ENCODE measurements at regions not wholly inside any gene's neighbourhood (a gene's known extent, or its start where the extent isn't known, plus 50 kb on each side); places are given as distances from the start of the nearest gene placed in this dataset.
"Not testable (repeated sequence)": the region's sequence is repeated elsewhere in the genome, so short reads cannot be mapped to it uniquely, and the experiment has no call there.

GRCh38 chr12:127161466-127161865 is 1105.5 kb upstream of the TMEM132C start:
- no peak for DNase-seq

- no peak for DNase-seq
These were observed 1104.7 kb upstream of the TMEM132C start for GRCh38 chr12:127162307-127162706.

GRCh38 chr12:127162902-127163301 is 1104.1 kb upstream of the TMEM132C start:
- DNase-seq, result peak; percentile 78

- peak; percentile 87 for DNase-seq
These were observed 1101.2 kb upstream of the TMEM132C start for GRCh38 chr12:127165567-127166392.

- DNase-seq, result peak; percentile 41
These were observed 1097.4 kb upstream of the TMEM132C start for GRCh38 chr12:127169321-127170181.

- DNase-seq, result peak; percentile 11
These were observed 1096.5 kb upstream of the TMEM132C start for GRCh38 chr12:127170226-127171180.

GRCh38 chr12:127172861-127173260 is 1094.1 kb upstream of the TMEM132C start:
- DNase-seq, result no peak

GRCh38 chr12:127173971-127174370 is 1093.0 kb upstream of the TMEM132C start:
- DNase-seq, result not testable (repeated sequence)

- peak; percentile 35 for DNase-seq
These were observed 1092.1 kb upstream of the TMEM132C start for GRCh38 chr12:127174881-127175280.

- DNase-seq, result no peak
These were observed 1091.6 kb upstream of the TMEM132C start for GRCh38 chr12:127175361-127175760.

- DNase-seq, result no peak
These were observed 1090.2 kb upstream of the TMEM132C start for GRCh38 chr12:127176804-127177203.

GRCh38 chr12:127178052-127178451 is 1088.9 kb upstream of the TMEM132C start:
- DNase-seq, result no peak

- DNase-seq, result no peak
These were observed 1088.5 kb upstream of the TMEM132C start for GRCh38 chr12:127178463-127178862.

- DNase-seq, result no peak
These were observed 1087.8 kb upstream of the TMEM132C start for GRCh38 chr12:127179176-127179575.

GRCh38 chr12:127182018-127182417 is 1085.0 kb upstream of the TMEM132C start:
- no peak for DNase-seq

GRCh38 chr12:127189992-127190391 is 1077.0 kb upstream of the TMEM132C start:
- no peak for DNase-seq

- peak; percentile 68 for DNase-seq
These were observed 1075.8 kb upstream of the TMEM132C start for GRCh38 chr12:127191129-127191528.

- no peak for DNase-seq
These were observed 1074.6 kb upstream of the TMEM132C start for GRCh38 chr12:127192391-127192790.

- DNase-seq, result no peak
These were observed 1073.6 kb upstream of the TMEM132C start for GRCh38 chr12:127193341-127193740.

GRCh38 chr12:127194176-127194575 is 1072.8 kb upstream of the TMEM132C start:
- no peak for DNase-seq

GRCh38 chr12:127205781-127206555 is 1061.0 kb upstream of the TMEM132C start:
- no peak for DNase-seq

- DNase-seq, result no peak
These were observed 1057.7 kb upstream of the TMEM132C start for GRCh38 chr12:127209318-127209717.
